ENCODE measurements at regions not wholly inside any gene's neighbourhood (a gene's known extent, or its start where the extent isn't known, plus 50 kb on each side); places are given as distances from the start of the nearest gene placed in this dataset.

GRCh38 chr2:129857200-129857599, 122.3 kb upstream of the RAB6C start:
- Mint-ChIP-seq H3K4me1 (ENCODE audit: low read depth, unreplicated experiment) (no peaks in the 10 kb centered on the region), H3K4me3 (ENCODE audit: unreplicated experiment) (no peak overlapping the region), H3K27me3 (ENCODE audit: insufficient read depth, unreplicated experiment) (peaks cover 9% of the 10 kb centered on the region), H3K9me3 (ENCODE audit: unreplicated experiment) (no peaks in the 10 kb centered on the region), H3K36me3 (ENCODE audit: insufficient read depth, unreplicated experiment) (no peaks in the 10 kb centered on the region), H3K27ac (ENCODE audit: unreplicated experiment) (no peak overlapping the region)
- H3K36me3 ChIP-seq (ENCODE audit: control insufficient read depth, insufficient read depth, low read length) = no peaks in the 10 kb centered on the region
- POLR2A ChIA-PET = no interaction called here
- TF ChIP-seq CTCF (IDR thresholded peaks at IDR 0.05; ENCODE audit: insufficient read depth in 1 of 2, low read depth in 1 of 2, low read length in 1 of 2, severe bottlenecking in 1 of 2, unreplicated experiment in 1 of 2) = no peak
- H3K4me1 ChIP-seq = no peaks in the 10 kb centered on the region
- DNase-seq = no peak
- intact Hi-C loops (cut with micrococcal nuclease; ENCODE audit: unreplicated experiment) = no loop called here
- H3K4me3 ChIP-seq (ENCODE audit: low read depth, low read length) = no peak overlapping the region
- CTCF ChIA-PET = interaction anchor here (0.6 kb wide), 1 partner anchor 66 kb away, joined by 3 read pairs; no protein-coding TSS in a partner anchor
- no TSS peak for BruUV-seq (replicated peaks)
- H3K9me3 ChIP-seq = no peaks in the 10 kb centered on the region
- H3K27me3 ChIP-seq (replicated peaks; ENCODE audit: control insufficient read depth, insufficient read depth, low read length) = no peaks in the 10 kb centered on the region

- Histone ChIP-seq H3K27me3 (replicated peaks; ENCODE audit: control insufficient read depth, insufficient read depth, low read length) (no peaks in the 10 kb centered on the region), H3K4me3 (ENCODE audit: low read depth, low read length) (no peak overlapping the region), H3K4me1 (no peaks in the 10 kb centered on the region), H3K9me3 (no peaks in the 10 kb centered on the region), H3K36me3 (ENCODE audit: control insufficient read depth, insufficient read depth, low read length) (no peaks in the 10 kb centered on the region)
- H3K27ac Mint-ChIP-seq (ENCODE audit: unreplicated experiment) = no peak overlapping the region
- peaks cover 6% of the 10 kb centered on the region for H3K27me3 Mint-ChIP-seq (ENCODE audit: insufficient read depth, unreplicated experiment)
- no peak for DNase-seq
- no peak overlapping the region for H3K4me3 Mint-ChIP-seq (ENCODE audit: unreplicated experiment)
- H3K4me1 Mint-ChIP-seq (ENCODE audit: low read depth, unreplicated experiment) = no peaks in the 10 kb centered on the region
- no peaks in the 10 kb centered on the region for H3K36me3 Mint-ChIP-seq (ENCODE audit: insufficient read depth, unreplicated experiment)
- no peak for TF ChIP-seq CTCF (IDR thresholded peaks at IDR 0.05; ENCODE audit: insufficient read depth in 1 of 2, low read depth in 1 of 2, low read length in 1 of 2, severe bottlenecking in 1 of 2, unreplicated experiment in 1 of 2)
- ChIA-PET POLR2A (no interaction called here), CTCF (interaction anchor here (1.2 kb wide), 1 partner anchor 64 kb away, joined by 8 read pairs; no protein-coding TSS in a partner anchor)
- intact Hi-C loops (cut with micrococcal nuclease; ENCODE audit: unreplicated experiment) = loop anchor here (1.0 kb wide), 1 partner anchor 64 kb away; no protein-coding TSS in a partner anchor
- BruUV-seq (replicated peaks) = no TSS peak
- no peaks in the 10 kb centered on the region for H3K9me3 Mint-ChIP-seq (ENCODE audit: unreplicated experiment)
These were observed 120.3 kb upstream of the RAB6C start for GRCh38 chr2:129859175-129859574.

GRCh38 chr2:129860088-129860487, 119.4 kb upstream of the RAB6C start:
- no peaks in the 10 kb centered on the region for H3K4me1 Mint-ChIP-seq (ENCODE audit: low read depth, unreplicated experiment)
- H3K9me3 Mint-ChIP-seq (ENCODE audit: unreplicated experiment) = no peaks in the 10 kb centered on the region
- H3K27ac Mint-ChIP-seq (ENCODE audit: unreplicated experiment) = no peak overlapping the region
- H3K27me3 ChIP-seq (replicated peaks; ENCODE audit: control insufficient read depth, insufficient read depth, low read length) = no peaks in the 10 kb centered on the region
- intact Hi-C loops (cut with micrococcal nuclease; ENCODE audit: unreplicated experiment) = no loop called here
- ChIA-PET POLR2A (no interaction called here), CTCF (interaction anchor here (1.3 kb wide), 1 partner anchor 63 kb away, joined by 5 read pairs; no protein-coding TSS in a partner anchor)
- H3K4me1 ChIP-seq = no peaks in the 10 kb centered on the region
- no peaks in the 10 kb centered on the region for H3K9me3 ChIP-seq
- H3K4me3 Mint-ChIP-seq (ENCODE audit: unreplicated experiment) = no peak overlapping the region
- no peaks in the 10 kb centered on the region for H3K36me3 ChIP-seq (ENCODE audit: control insufficient read depth, insufficient read depth, low read length)
- TF ChIP-seq CTCF (IDR thresholded peaks at IDR 0.05; ENCODE audit: insufficient read depth in 1 of 2, low read depth in 1 of 2, low read length in 1 of 2, severe bottlenecking in 1 of 2, unreplicated experiment in 1 of 2) = no peak
- no peak for DNase-seq
- BruUV-seq (replicated peaks) = no TSS peak
- no peak overlapping the region for H3K4me3 ChIP-seq (ENCODE audit: low read depth, low read length)
- H3K27me3 Mint-ChIP-seq (ENCODE audit: insufficient read depth, unreplicated experiment) = peaks cover 4% of the 10 kb centered on the region
- no peaks in the 10 kb centered on the region for H3K36me3 Mint-ChIP-seq (ENCODE audit: insufficient read depth, unreplicated experiment)

All from Caco-2 (cell line).